HG03378 (cell line): ENCODE measurements at regions not wholly inside any gene's neighbourhood (a gene's known extent, or its start where the extent isn't known, plus 50 kb on each side); places are given as distances from the start of the nearest gene placed in this dataset.
"Not testable (repeated sequence)": the region's sequence is repeated elsewhere in the genome, so short reads cannot be mapped to it uniquely, and the experiment has no call there.

ENCODE experiments used
- ATAC-seq: cut with Tn5 transposase; IDR thresholded peaks from one replicate; pipeline ENCODE4 v1.9.1; 2021; ENCODE audit warnings: mild to moderate bottlenecking, moderate library complexity; ENCODE audit not compliant: unreplicated experiment

GRCh38 chr6:165173484-165173883 is 135.9 kb downstream of the C6orf118 start:
- no peak for ATAC-seq

- ATAC-seq = no peak
Observed at GRCh38 chr6:165167861-165168260, 141.5 kb downstream of the C6orf118 start.

DNA sequence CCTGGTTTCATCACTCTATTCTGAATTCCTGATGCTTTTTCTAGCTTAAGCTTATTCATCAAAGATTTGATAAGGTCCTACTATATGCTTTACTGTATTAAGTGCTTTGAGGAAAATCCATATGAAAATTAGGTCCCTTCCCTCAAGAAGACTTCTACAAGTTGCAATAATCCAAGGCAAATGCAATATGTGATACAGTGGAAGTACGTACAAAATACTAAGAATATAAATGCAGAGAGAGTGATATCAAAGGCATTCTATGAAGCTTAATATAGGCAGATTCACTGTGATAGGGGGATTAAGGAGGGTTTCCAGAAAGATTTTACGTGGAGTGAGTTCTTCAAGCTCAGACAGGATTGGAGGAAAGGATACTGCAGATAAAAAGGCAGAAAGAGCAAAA is 142.1 kb downstream of the C6orf118 start:
- ATAC-seq = no peak

DNA sequence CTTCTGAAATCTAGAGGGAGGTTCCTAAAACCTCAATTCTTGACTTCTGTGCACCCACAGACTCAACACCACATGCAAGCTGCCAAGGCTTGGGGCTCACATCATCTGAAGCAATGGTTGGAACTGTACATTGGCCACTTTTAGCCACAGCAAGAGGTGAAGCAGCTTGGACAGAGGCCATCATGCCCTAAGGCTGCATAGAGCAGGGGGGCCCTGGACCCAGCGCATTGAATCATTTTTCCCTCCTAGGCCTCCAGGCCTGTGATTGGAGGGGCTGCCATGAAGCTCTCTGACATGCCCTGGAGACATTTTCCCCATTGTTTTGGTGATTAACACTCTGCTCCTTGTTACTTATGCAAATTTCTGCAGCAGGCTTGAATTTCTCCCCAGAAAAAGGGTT is 145.9 kb downstream of the C6orf118 start:
- no peak for ATAC-seq

- ATAC-seq = no peak
Observed at GRCh38 chr6:165159460-165159859, 149.9 kb downstream of the C6orf118 start.

DNA sequence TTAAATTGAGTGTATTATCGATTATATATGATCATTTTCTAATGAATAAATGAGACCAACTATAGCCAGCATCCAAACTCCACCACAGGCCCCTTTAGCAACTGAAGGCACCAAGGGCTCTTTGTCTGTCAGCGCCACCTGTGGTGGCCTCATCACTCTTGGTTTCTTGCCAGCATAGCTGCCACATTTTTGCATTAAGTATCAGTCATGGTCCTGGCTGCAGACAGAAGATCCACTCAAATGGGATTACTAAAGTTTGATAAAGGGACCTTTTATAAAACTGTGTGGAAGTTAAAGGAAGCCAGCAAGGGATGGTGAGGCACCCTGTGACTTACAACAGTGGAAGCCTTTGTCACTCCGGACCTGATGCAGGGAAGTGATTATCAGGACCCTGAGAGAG is 162.9 kb downstream of the C6orf118 start:
- no peak for ATAC-seq

- no peak for ATAC-seq
Observed at GRCh38 chr6:165135889-165136288, 173.5 kb downstream of the C6orf118 start.

- ATAC-seq = no peak
Observed at GRCh38 chr6:165129086-165129485, 180.3 kb downstream of the C6orf118 start.

DNA sequence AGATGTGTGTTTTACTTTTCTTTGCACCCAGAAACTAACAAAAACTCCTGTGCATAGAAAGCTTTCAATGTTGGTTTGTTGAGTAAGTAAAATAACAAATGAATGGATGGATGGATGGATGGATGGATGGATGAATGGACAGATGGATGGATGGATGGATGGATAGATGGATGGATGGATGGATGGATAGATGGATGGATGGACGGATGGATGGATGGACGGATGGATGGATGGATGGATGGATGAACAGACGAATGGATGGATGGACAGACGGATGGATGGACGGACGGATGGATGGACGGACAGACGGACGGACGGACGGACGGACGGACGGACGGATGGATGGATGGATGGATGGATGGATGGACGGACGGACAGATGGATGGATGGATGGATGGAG is 181.7 kb downstream of the C6orf118 start:
- not testable (repeated sequence) for ATAC-seq

DNA sequence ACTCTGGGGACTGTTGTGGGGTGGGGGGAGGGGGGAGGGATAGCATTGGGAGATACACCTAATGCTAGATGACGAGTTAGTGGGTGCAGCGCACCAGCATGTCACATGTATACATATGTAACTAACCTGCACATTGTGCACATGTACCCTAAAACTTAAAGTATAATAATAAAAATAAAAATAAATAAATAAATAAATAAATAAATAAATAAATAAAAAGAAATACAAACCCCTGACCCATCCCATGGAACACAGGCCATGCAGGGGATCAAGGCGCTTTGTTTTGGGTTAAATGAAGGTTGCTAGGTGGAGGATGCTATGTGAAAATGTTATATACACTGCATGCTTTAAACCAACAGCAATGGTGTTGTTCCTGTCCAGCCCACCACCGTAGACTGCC is 184.7 kb downstream of the C6orf118 start:
- not testable (repeated sequence) for ATAC-seq

DNA sequence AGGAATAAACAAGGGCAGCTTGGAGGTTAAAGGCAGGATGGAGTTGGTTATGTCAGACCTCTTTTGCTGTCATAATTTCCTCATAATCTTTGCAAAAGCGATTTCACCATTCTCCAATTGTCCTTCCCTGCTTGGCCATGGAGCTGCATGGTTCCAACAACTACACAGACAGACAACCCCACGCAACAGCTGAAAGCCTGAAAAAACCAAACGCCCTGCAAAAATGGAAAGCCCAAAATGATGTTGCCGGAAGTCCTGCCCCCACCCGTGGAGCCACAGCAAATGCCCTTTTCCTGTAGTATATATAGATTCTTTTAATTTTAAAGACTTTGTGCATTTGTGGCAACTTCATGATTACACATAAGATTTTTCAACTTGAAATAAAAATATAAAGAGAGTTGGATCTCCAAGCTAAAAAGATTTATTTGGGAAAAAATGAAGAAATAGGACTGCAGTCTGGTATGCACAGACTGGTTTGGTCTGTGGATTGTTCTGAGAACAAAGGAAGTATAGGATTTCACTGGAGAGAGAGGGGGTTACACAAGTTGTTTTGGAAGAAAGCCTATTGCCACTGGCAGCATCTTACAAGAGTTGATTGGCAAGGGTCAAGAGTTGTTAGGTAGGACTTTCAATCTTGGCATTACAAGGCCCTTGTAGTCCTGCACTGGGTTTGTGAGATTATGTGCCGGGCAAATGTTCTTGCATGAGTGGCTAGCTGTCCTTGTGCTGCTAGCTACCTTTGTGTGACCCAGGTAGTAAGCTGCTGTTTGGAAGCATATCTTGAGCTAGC is 190.0 kb downstream of the C6orf118 start:
- ATAC-seq = no peak

- ATAC-seq = no peak
Observed at GRCh38 chr6:165118736-165119135, 190.7 kb downstream of the C6orf118 start.

- no peak for ATAC-seq
Observed at GRCh38 chr6:165117806-165118205, 191.6 kb downstream of the C6orf118 start.

DNA sequence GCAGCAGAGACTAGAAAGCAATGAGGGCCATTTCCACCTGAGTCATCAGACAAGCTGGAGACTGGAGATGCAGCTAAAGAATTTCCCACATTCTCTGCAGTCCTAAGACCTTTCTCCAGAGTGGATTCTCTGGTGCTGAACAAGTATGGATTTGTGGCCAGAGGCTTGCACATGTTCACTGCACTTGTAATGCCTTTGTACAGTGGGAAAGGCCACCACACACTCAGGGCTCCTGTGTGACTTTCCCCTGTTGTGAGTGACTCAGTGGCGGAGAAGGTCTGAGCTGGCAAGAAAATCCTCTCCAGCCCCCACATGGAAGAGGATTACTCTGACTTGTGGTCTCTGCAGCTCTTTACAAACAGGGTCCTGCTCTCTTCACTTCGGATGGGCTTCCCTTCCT is 192.3 kb downstream of the C6orf118 start:
- ATAC-seq = no peak

DNA sequence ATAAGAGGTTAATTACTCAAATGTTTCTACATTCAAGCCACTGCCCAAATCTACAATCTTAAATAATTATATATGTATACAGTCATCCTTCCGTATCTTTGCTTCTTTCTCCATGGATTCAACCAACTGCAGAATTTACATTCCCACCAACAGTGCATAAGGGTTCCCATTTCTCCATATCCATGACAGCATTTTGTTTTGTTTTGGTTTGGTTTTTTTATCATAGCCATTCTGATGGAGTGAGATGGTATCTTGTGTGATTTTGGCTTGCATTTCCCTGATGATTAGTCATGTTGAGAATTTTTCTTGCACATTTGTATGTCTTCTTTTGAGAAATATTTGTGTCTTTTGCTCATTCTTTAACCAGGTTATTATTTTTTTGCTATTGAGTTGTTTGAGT is 198.5 kb downstream of the C6orf118 start:
- ATAC-seq = no peak

DNA sequence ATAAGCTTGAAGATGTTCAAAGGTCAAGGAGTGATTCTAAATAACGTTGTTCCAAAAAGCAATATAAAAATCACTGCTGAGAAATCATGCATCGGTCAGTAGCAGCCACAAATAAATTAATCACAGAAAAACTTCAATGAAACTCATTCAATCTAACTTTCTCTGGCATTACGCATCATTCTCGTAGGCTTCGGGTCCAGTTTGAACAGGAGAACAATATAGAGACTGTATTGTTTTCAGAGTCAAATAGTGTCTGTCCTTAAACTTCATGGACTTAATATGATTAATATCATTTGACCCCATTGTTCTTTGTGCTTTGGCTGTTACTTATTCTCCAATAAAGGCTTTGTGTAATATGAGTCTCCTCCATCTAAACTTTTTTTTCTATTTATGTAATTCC is 200.4 kb downstream of the C6orf118 start:
- no peak for ATAC-seq

GRCh38 chr6:165106261-165106660 is 203.1 kb downstream of the C6orf118 start:
- no peak for ATAC-seq

DNA sequence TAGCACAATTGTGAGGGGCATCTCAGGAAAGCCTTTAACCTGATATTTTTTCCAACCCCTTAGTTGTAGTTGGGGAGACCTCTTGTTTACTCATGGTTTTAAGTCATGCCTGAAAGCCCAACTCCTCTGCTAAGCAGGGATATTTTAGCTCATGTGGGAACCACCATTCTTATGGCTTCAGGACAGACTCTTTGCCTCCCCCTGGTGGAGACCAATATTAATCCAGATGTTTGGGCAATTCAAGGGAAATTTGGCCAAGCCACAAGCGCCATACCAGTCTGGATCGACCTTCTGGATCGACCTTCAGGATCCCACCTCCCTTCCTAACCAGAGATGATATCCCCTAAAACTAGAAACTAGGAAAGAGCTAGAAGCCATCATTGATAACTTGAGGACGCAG is 211.2 kb downstream of the C6orf118 start:
- no peak for ATAC-seq

- no peak for ATAC-seq
Observed at GRCh38 chr6:165096868-165097267, 212.5 kb downstream of the C6orf118 start.

DNA sequence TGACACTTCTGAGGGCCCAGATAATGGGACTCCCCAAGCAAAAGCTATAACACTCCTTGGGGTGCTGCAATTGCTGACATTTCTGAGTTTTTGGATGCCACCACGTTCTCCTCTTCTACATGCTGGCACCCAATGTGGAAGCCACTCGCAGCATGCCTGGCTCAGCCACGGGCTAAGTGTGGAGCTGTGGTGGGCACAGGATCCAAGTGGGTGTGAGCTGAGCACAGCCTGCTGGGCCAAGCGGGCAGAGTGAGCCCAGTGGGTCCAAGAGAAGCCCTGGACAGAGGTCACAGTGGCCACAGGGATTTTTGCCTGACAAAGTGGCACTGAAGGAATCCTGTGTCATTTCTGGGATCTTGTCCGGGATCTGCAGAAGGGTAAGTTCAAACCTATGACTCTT is 213.2 kb downstream of the C6orf118 start:
- no peak for ATAC-seq

GRCh38 chr6:165092881-165093595 is 216.4 kb downstream of the C6orf118 start:
- no peak for ATAC-seq

GRCh38 chr6:165091121-165091785 is 218.2 kb downstream of the C6orf118 start:
- no peak for ATAC-seq
